ENCODE measurements at regions not wholly inside any gene's neighbourhood (a gene's known extent, or its start where the extent isn't known, plus 50 kb on each side); places are given as distances from the start of the nearest gene placed in this dataset.

DNA sequence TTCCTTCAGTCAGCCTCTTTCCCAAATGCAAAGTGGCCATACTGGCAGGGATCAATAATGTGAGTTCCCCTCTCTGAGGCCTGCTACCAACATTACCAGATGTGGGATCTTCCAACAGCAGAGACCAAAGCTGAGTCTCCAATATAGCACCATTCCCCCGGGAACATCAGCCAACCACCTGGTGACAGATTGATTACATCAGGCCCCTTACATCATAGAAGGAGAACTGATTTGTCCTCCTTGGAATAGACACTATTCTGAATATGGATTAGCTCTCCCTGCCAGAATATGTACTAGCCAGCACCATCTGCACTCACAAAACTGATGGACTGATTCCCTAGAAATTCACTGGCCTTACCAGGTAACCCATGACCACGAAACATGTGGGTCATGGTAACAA, 61.9 kb upstream of the CARMIL1 start:
- no peak for TF ChIP-seq MAX (IDR thresholded peaks at IDR 0.05)
- TF ChIP-seq, protein P1, sequence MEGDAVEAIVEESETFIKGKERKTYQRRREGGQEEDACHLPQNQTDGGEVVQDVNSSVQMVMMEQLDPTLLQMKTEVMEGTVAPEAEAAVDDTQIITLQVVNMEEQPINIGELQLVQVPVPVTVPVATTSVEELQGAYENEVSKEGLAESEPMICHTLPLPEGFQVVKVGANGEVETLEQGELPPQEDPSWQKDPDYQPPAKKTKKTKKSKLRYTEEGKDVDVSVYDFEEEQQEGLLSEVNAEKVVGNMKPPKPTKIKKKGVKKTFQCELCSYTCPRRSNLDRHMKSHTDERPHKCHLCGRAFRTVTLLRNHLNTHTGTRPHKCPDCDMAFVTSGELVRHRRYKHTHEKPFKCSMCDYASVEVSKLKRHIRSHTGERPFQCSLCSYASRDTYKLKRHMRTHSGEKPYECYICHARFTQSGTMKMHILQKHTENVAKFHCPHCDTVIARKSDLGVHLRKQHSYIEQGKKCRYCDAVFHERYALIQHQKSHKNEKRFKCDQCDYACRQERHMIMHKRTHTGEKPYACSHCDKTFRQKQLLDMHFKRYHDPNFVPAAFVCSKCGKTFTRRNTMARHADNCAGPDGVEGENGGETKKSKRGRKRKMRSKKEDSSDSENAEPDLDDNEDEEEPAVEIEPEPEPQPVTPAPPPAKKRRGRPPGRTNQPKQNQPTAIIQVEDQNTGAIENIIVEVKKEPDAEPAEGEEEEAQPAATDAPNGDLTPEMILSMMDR (IDR thresholded peaks at IDR 0.05; ENCODE audit: control extremely low read depth in 1 of 3, insufficient read depth in 1 of 3, low read depth in 1 of 3, low read length in 3 of 3), result no peak
- TF ChIP-seq SP2 (IDR thresholded peaks at IDR 0.05; ENCODE audit: low read length), result no peak
- TF ChIP-seq, protein P2, sequence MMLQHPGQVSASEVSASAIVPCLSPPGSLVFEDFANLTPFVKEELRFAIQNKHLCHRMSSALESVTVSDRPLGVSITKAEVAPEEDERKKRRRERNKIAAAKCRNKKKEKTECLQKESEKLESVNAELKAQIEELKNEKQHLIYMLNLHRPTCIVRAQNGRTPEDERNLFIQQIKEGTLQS (IDR thresholded peaks at IDR 0.05; ENCODE audit: insufficient read depth, low read depth, low read length), result no peak
- no peak for TF ChIP-seq CHD7 (IDR thresholded peaks at IDR 0.05; ENCODE audit: insufficient replicate concordance, low read length)
- TF ChIP-seq BRCA1 (IDR thresholded peaks at IDR 0.05; ENCODE audit: low read depth, low read length), result no peak
- TF ChIP-seq RBBP5 (IDR thresholded peaks at IDR 0.05; ENCODE audit: borderline replicate concordance, low read depth, low read length), result no peak
- TF ChIP-seq, protein P3, sequence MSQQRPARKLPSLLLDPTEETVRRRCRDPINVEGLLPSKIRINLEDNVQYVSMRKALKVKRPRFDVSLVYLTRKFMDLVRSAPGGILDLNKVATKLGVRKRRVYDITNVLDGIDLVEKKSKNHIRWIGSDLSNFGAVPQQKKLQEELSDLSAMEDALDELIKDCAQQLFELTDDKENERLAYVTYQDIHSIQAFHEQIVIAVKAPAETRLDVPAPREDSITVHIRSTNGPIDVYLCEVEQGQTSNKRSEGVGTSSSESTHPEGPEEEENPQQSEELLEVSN (IDR thresholded peaks at IDR 0.05), result no peak
- no peak for TF ChIP-seq SIRT6 (IDR thresholded peaks at IDR 0.05; ENCODE audit: low read length)
- TF ChIP-seq JUN (IDR thresholded peaks at IDR 0.05; ENCODE audit: low read depth, low read length), result no peak
- no peak for TF ChIP-seq SUZ12 (IDR thresholded peaks at IDR 0.05; ENCODE audit: low read length)

All from H1 (cell line).